SIG-M5 (cell line): ENCODE measurements at regions not wholly inside any gene's neighbourhood (a gene's known extent, or its start where the extent isn't known, plus 50 kb on each side); places are given as distances from the start of the nearest gene placed in this dataset.

ENCODE experiments used
- DNase-seq: peaks from one replicate; lab custom pipeline; 2025; lab: John Stamatoyannopoulos, UW

- DNase-seq = no peak
These were observed 118.9 kb upstream of the NXT1 start for GRCh38 chr20:23231561-23232218.

DNA sequence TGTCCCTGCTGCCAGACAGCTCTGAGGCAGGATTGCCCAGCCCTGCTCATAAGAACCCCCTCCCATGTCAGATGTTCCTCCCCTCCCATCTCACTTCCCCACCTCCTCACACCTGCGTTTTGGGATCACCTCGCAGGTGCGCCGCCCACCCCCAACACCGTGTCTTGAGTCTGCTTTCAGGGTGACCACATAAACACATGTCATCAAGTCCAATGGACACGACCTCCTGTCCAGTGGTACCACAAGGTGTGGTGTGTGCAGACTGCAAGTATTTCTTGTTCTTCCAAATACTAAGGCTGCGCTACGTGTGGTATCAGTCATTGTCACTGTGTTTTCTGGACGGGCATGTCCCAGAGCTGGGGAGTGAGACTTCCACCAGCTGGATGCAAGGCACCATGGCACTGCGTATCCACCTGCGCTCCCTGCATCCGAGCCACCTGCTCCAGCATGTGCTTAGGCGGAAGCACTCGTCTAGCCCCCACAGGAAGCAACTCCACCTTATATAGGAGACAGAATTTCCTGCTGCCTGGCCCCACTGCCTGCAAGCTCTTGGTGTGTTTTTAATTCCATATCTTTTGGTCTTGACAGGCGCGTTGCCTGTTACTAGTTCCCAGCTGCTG, 119.7 kb upstream of the NXT1 start:
- DNase-seq = no peak

DNA sequence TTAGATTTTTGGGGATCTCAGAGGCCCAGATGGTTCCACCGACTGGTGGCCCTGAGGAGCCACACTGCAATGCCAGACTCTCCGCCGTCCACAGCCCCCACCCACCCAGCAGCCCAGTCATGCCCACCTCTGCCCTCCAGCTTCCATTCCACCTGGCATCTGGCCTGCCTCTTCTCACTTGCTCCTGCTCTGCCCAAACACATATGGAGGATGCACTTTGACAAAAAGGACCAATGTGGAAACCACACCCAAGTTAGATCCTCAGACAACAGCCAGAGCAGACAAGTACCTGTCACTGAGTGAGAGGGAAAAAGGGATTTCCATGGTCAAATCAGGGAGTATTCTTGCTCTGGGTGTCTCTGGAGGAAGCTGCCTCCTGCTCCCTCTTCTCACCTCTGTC, 120.6 kb upstream of the NXT1 start:
- no peak for DNase-seq

DNA sequence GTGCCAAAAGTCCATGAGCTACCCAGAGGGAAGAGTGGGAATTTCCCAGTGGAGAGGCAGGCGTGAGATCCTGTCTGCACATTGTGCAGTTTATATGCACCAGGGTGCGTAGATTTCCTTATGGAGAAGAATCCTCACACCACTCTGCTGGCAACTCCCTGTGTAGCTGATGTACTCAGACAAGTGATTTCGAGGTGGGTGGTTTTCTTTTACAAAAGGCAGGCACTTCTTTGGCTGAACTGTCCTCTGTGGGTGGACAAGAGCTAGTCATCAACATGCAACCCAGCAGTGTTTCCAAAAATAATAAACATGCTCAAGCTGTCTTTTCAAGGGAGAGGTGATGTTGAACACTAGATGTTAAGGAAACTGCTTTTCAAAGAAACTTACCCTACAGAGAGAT, 121.7 kb upstream of the NXT1 start:
- DNase-seq = no peak

DNA sequence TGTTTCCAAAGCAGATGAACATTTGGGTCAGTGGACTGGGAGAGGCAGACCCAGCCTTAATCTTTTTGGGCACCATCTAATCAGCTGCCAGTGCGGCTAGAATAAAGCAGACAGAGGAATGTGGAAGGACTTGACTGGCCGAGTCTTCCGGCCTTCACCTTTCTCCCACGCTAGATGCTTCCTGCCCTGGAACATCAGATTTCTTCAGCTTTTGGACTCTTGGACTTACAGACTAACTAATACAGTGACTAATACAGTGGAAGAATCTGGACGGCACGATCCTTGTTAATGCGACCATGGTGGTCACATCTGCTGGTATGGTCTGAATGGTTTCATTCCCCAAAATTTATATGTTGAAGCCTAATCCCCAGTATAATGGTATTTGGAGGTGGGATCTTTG, 122.6 kb upstream of the NXT1 start:
- DNase-seq = no peak

- DNase-seq = no peak
These were observed 123.3 kb upstream of the NXT1 start for GRCh38 chr20:23227274-23227673.

- DNase-seq = no peak
These were observed 123.9 kb upstream of the NXT1 start for GRCh38 chr20:23226612-23227265.

DNA sequence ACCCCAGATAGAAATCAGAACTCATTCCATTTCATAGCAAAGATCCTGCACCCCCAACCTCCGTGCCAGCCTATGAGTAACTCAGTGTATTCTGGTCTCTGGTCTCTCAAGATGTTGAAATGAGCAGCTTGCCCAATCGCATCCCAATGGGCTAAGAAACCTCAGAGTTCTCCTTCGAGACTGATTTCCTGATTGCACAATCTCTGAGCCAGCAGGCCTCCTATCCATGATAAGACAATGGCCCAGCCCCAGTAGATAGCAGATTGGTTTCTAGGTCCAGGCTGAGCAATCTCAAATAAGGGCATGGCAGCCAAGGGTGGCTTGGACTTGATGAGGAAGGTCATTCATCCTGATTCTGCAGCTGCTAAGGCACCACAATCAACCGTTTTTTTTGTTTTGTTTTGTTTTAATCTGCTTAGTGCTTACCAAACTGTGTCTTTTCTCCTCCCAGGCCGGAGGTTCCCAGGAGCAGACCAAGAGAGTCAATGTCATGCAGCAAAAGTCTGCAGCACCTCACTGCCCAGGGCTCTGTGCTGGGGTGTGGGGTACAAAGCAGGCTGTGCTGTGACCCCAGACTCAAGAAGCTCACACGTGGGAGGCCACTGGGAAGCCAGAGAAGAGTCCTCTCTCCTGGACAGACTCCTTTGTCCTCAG, 125.1 kb upstream of the NXT1 start:
- DNase-seq = peak; percentile 93

DNA sequence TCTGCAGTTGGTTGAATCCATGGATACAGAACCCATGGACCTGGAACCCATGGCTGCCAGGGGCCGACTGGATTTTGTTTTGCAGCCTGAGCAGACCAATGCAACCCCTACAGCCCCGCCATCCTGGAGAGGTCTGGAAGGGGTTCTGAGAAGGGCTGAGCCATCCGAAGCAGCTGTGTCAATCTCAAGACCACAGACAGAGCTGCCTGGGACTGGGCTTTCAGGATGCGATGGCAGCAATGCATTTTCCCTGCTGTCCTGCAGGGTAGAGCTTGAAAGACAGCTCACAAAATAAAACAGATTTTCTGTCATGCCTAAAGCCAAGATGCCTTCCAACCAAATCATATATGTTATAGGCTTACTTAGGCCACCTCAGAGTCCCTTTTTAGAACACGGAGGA, 125.8 kb upstream of the NXT1 start:
- DNase-seq = no peak

DNA sequence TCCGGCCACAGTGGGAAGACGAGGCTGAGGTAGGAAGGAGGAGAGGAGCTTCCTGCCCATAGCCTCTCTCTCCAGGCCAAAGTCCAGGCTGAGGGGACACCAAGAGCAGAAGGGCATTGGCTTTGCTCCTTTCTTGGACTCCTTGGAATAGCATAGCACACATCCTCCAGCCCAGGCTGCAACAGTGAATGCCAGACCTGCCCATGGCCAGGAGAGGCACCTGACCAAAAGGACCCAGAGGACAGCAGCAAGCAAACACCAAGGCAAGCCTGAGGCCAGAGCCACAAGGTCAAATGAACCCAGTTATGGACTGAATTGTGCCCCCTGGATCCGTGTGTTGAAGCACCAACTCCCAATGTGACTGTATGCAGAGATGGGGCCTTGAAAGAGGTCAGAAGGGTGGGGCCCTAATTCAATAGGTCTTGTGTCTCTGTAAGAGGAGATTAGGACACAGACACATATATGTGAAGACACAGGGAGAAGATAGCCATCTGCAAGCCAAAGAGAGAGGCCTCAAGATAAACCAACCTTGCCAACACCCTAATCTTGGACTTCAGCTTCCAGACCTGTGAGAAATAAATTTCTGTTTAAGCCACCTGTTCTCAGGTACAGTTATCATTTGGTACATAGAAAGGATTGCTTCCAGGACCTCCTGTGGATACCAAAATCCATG, 126.5 kb upstream of the NXT1 start:
- no peak for DNase-seq

DNA sequence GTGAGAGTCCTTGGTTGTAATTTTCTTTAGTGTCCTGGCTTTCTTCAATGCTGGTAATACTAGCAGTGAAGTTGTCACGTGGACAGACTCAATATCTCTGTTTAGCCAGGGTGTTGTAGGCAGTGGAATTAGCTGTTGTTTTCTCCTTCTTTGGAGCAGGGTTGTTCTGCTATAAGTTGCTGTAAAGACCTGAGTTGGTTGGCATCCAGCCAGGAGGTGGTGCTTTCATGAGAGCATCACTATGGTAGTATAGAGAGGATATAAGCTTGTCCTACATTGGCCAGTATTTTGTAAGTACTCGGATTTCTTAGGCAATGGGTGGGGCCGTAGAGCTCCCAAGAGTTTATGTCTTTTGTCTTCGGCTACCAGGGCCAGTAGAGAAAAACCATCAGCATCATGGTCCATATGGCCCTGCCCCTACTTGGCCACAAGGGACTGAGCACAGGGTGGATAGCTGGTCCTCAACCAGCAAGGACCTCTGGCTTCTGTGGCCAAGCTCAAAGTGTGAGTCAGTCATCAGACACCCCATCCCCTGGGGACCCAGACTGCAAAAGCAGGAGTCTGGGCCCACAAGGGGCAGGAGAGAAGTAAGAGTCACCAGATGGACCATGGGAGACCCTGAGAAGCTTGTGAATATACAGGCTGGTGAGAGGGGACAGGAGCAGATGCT, 127.9 kb upstream of the NXT1 start:
- no peak for DNase-seq

DNA sequence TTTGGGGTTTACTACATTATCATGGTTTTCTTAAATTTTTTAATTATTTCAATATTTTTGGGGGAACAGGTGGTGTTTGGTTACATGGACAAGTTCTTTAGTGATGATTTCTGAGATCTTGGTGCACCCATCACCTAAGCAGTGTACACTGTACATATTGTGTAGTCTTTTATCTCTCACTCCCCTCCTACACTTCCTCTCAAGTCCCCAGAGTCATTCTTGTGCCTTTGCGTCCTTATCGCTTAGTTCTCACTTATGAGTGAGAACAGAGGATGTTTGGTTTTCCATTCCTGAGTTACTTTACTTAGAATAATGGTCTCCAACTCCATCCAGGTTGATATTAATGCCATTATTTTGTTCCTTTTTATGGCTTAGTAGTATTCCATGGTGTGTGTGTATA, 130.9 kb upstream of the CD93 start:
- no peak for DNase-seq

DNA sequence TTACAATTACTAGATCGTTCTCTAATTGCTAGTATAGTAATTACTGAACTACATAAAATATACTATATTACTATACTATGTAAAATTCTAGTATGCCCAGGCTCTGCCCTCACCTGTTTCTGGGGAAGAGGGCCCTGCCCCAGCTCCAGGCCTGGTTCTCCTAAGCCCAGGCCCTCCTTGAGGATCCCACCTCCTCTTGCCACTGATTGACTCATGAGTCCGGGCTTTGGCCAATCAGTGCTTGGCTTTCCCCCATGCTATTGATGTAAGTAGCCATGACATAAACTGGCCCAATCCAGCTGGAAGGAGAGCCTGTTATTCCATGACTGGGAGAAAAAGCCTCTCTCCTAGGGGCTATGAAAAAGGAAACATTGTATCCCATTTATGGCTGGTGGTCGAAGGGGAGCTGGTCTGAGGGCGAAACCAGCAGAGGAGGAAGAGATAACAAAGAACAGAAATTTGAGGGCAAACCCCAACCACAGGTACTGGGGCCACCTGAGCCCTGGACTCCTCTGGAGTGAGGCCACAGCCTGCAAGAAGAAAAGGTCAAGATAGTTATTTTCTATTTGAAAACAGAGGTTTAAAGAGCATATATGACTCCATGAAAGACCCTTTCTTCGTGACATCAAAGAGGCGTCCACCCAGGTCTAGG, 129.3 kb upstream of the CD93 start:
- no peak for DNase-seq

DNA sequence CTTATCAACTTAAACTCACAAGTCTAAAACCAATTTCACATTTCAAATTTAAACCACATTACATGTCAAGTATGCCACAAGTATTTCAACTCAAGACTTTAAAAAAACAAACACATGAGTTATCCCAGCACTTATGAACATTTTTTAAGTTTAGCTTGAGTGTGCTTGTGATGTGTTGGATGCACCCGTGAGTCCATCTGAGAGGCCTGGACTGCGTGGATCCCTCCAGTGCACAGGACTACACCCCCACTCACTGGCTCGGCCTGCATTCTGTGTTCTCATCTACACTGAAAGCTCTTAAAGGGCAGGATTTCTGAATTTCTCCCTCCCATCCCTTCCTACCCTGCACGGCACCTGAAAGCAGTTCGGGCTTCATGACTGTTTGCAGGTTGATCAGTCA, 128.8 kb upstream of the CD93 start:
- DNase-seq = no peak

DNA sequence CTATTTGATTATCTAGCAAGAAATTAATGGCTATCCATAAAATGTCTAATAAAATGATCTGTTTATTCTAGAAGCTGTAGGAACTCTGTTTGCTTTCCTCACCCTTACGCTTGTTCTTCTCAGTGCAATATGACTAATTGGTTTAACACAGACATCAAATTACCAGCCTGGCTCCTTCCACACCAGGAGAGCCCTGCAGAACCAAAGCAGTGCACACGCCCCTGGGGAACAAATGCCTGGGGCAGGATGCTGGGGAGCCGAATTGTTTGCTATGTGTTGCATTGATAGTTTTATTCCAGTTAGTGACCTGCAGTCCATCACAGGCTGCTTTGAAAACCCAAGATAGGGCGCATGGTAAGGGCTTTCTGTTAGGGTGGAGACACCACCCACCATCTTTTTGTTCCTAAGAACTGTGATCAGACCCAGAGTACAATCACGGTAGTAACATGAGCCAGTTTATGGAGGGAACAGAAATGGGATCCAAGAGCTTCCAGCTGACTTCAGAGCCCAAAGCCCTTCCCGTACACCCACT, 126.4 kb upstream of the CD93 start:
- no peak for DNase-seq

DNA sequence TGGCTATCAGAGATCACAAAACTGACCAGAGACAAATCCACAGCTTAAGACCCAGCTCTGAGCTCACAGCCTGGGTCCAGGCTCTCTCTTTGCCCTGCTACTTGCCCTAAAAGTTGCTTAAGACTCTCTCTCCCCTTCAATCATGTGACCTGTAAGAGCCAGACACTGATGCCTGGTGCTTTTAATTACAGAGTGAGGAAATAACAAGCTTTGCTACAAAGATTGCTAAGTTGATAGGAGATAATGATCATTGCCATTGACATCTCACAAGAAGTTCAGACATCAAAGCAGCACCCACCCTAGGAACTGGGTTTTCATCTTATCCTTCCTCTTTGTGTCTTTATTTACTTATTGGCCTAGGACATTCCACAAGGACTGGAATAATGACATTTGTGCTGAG, 125.9 kb upstream of the CD93 start:
- no peak for DNase-seq

- no peak for DNase-seq
These were observed 125.0 kb upstream of the CD93 start for GRCh38 chr20:23211164-23211563.

GRCh38 chr20:23207826-23208540, 121.9 kb upstream of the CD93 start:
- DNase-seq = no peak

GRCh38 chr20:23206995-23207394, 120.9 kb upstream of the CD93 start:
- no peak for DNase-seq

DNA sequence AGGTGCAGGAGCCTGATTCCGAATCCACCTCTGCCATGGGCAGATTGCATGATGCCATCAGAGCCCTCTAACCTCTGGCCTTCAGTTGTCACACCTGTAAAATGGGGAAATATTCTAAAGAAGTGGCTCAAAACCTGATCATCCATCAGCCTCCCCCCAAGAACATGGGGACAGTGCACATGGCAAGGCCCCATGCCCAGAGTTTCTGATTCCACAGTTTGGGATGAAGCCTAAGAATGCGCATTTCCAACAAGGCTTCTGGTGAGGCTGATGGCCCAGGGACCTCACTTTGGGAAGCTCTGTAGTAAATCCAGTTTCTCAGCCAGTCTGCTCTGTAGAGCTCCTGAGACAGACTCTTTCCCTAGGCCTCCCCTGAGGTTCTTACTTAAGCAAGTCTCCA, 119.9 kb upstream of the CD93 start:
- DNase-seq = no peak

- no peak for DNase-seq
These were observed 119.5 kb upstream of the CD93 start for GRCh38 chr20:23205611-23206041.
